HCT116 (cell line): ENCODE measurements at regions not wholly inside any gene's neighbourhood (a gene's known extent, or its start where the extent isn't known, plus 50 kb on each side); places are given as distances from the start of the nearest gene placed in this dataset.

Experiments
- ATAC-seq: fragments of 200-7000 bp; cut with Tn5 transposase; 2 replicates; pipeline ENCODE4 v1.9.1; 2020; ENCODE audit warnings: mild to moderate bottlenecking, moderate library complexity
- BruUV-seq: library from RNA; stranded (reverse); fragments of 400-500 nt; replicated peaks from 2 replicates; lab custom pipeline; 2021; lab: Mats Ljungman, UMichigan
- CTCF ChIA-PET: fragments of 300-600 bp; sonication (Branson Sonifier 250); formaldehyde crosslinking; loops from one replicate; lab custom pipeline; 2021; ENCODE audit warnings: antibody characterized with exemption; lab: Charles Lee
- POLR2A ChIA-PET: fragments of 300-600, 350-600 bp; sonication (Branson Sonifier 250); formaldehyde crosslinking; loops from one replicate; lab custom pipeline; 2021; ENCODE audit warnings: antibody characterized with exemption; lab: Charles Lee
- RAD21 ChIA-PET, 2 experiments: fragments of 300-600 bp; sonication (Branson Sonifier 250); formaldehyde crosslinking; loops; one replicate each; lab custom pipeline; 2023; ENCODE audit warnings: low total read pairs in 2 of 2; ENCODE audit not compliant: uncharacterized antibody in 2 of 2, unreplicated experiment in 2 of 2, low non-redundant PET in 1 of 2; lab: Charles Lee
- DNase-seq: peaks from one replicate; pipeline ENCODE4 v3.0.0-alpha.2; 2010; ENCODE audit warnings: low read depth, low spot score
- H2AFZ ChIP-seq: fragments of 200-600 bp; shearing (Covaris generic), sonication (generic); 2 replicates; pipeline ENCODE4 v1.6.1; 2017; ENCODE audit warnings: low read depth, mixed run types, mixed read lengths, antibody characterized with exemption, low read length; ENCODE audit not compliant: poor library complexity, severe bottlenecking
- H3K27ac ChIP-seq: 2 replicates; pipeline ENCODE4 v1.5.1; 2012; ENCODE audit warnings: low read depth, low read length
- H3K27me3 ChIP-seq: fragments of 200-600 bp; sonication (generic); 2 replicates; pipeline ENCODE4 v1.6.1; 2016; ENCODE audit warnings: mixed run types, low read length, mixed read lengths; ENCODE audit not compliant: insufficient read depth
- H3K36me3 ChIP-seq, 2 experiments: fragments of 200-500 bp in 1 of 2; fragments of 200-600 bp in 1 of 2; sonication (Bioruptor generic) in 1 of 2; sonication (generic) in 1 of 2; 2 replicates each; pipeline versions ENCODE4 v1.5.1 to v1.6.1; 2014 to 2016; ENCODE audit warnings: low read length in 2 of 2, inconsistent platforms in 1 of 2, mixed read lengths in 1 of 2, mixed run types in 1 of 2; ENCODE audit not compliant: insufficient read depth in 2 of 2, control insufficient read depth in 1 of 2
- H3K4me1 ChIP-seq, 2 experiments: fragments of 200-600 bp in 1 of 2; sonication (generic) in 1 of 2; 2 replicates each; pipeline versions ENCODE4 v1.5.1 to v1.6.1; 2012 to 2017; ENCODE audit warnings: low read length in 2 of 2, inconsistent platforms in 1 of 2, mild to moderate bottlenecking in 1 of 2, mixed read lengths in 1 of 2, mixed run types in 1 of 2, moderate library complexity in 1 of 2; ENCODE audit not compliant: insufficient read depth in 2 of 2, control insufficient read depth in 1 of 2
- H3K4me2 ChIP-seq: fragments of 200-600 bp; sonication (generic); 2 replicates; pipeline ENCODE4 v1.6.1; 2017; ENCODE audit warnings: mixed run types, low read length, mixed read lengths
- H3K4me3 ChIP-seq, 2 experiments: fragments of 200-600 bp in 1 of 2; sonication (generic) in 1 of 2; replicated peaks in 1 of 2; 2 replicates each; pipeline ENCODE4 v1.5.1; 2011 to 2016; ENCODE audit warnings: low read length in 2 of 2, control low read depth in 1 of 2, low read depth in 1 of 2, mild to moderate bottlenecking in 1 of 2, mixed read lengths in 1 of 2, mixed run types in 1 of 2
- H3K79me2 ChIP-seq: fragments of 200-600 bp; sonication (generic); 2 replicates; pipeline ENCODE4 v1.6.1; 2017; ENCODE audit warnings: mild to moderate bottlenecking, mixed run types, low read length, moderate library complexity, mixed read lengths; ENCODE audit not compliant: insufficient read depth
- H3K9ac ChIP-seq: fragments of 200-600 bp; sonication (generic); 2 replicates; pipeline ENCODE4 v1.6.1; 2016; ENCODE audit warnings: low read length, mixed read lengths
- H3K9me2 ChIP-seq: fragments of 200-600 bp; sonication (generic), shearing (Covaris generic); 2 replicates; pipeline ENCODE4 v1.6.1; 2017; ENCODE audit warnings: mixed run types, mild to moderate bottlenecking, moderate library complexity; ENCODE audit not compliant: insufficient read depth
- H3K9me3 ChIP-seq, 2 experiments: fragments of 200-500 bp in 1 of 2; fragments of 200-600 bp in 1 of 2; sonication (Bioruptor generic) in 1 of 2; sonication (generic) in 1 of 2; 2 replicates each; pipeline ENCODE4 v1.6.1; 2014 to 2017; ENCODE audit warnings: low read length in 2 of 2, mixed read lengths in 2 of 2, inconsistent platforms in 1 of 2, low read depth in 1 of 2, mild to moderate bottlenecking in 1 of 2, mixed run types in 1 of 2, moderate library complexity in 1 of 2; ENCODE audit not compliant: control insufficient read depth in 1 of 2, insufficient read depth in 1 of 2
- H4K20me1 ChIP-seq: fragments of 200-600 bp; sonication (generic), shearing (Covaris generic); 2 replicates; pipeline ENCODE4 v1.6.1; 2017; ENCODE audit warnings: mixed run types, mild to moderate bottlenecking, moderate library complexity; ENCODE audit not compliant: insufficient read depth
- CBX3 ChIP-seq: IDR thresholded peaks from 2 replicates; pipeline ENCODE4 v1.6.1; 2012; ENCODE audit warnings: low read depth
- CEBPB ChIP-seq: IDR thresholded peaks from 2 replicates; pipeline ENCODE4 v1.6.1; 2012; ENCODE audit warnings: low read depth
- EGR1 ChIP-seq: IDR thresholded peaks from 2 replicates; pipeline ENCODE4 v1.6.1; 2012; ENCODE audit warnings: low read depth
- ELF1 ChIP-seq: IDR thresholded peaks from 2 replicates; pipeline ENCODE4 v1.6.1; 2012; ENCODE audit warnings: low read depth, borderline replicate concordance
- EZH2 ChIP-seq: fragments of 200-600 bp; sonication (generic); IDR thresholded peaks from 2 replicates; pipeline ENCODE4 v1.6.1; 2017; ENCODE audit warnings: antibody characterized with exemption, mixed run types
- EZH2phosphoT487 ChIP-seq: fragments of 200-600 bp; IDR thresholded peaks from 2 replicates; pipeline ENCODE4 v1.6.1; 2018; ENCODE audit warnings: antibody characterized with exemption, borderline replicate concordance
- FOSL1 ChIP-seq: IDR thresholded peaks from 2 replicates; pipeline ENCODE4 v1.6.1; 2012; ENCODE audit warnings: low read depth
- JUND ChIP-seq: IDR thresholded peaks from 2 replicates; pipeline ENCODE4 v1.6.1; 2012
- POLR2A ChIP-seq: IDR thresholded peaks from 2 replicates; pipeline ENCODE4 v1.7.0; 2011; ENCODE audit warnings: borderline replicate concordance; ENCODE audit not compliant: insufficient read depth, insufficient read length; ENCODE audit errors: extremely low read depth
- POLR2AphosphoS5 ChIP-seq: IDR thresholded peaks from 2 replicates; pipeline ENCODE4 v1.6.1; 2011; ENCODE audit warnings: mild to moderate bottlenecking, low read depth, low read length, moderate library complexity
- RAD21 ChIP-seq: IDR thresholded peaks from 2 replicates; pipeline ENCODE4 v1.6.1; 2012; ENCODE audit warnings: low read depth, mild to moderate bottlenecking
- SIN3A ChIP-seq: IDR thresholded peaks from 2 replicates; pipeline ENCODE4 v1.6.1; 2012; ENCODE audit warnings: low read depth
- SRF ChIP-seq: IDR thresholded peaks from 2 replicates; pipeline ENCODE4 v1.6.1; 2012; ENCODE audit warnings: low read depth
- TCF7L2 ChIP-seq: IDR thresholded peaks from 2 replicates; pipeline ENCODE4 v1.7.0; 2011; ENCODE audit warnings: borderline replicate concordance, inconsistent platforms; ENCODE audit not compliant: insufficient read depth, insufficient read length; ENCODE audit errors: extremely low read depth
- YY1 ChIP-seq: IDR thresholded peaks from 2 replicates; pipeline ENCODE4 v1.6.1; 2011; ENCODE audit warnings: low read length, low read depth, moderate library complexity, mild to moderate bottlenecking; ENCODE audit not compliant: insufficient replicate concordance; ENCODE audit errors: extremely low read depth
- ZNF274 ChIP-seq: fragments of 200-500 bp; sonication (Bioruptor generic); IDR thresholded peaks from 2 replicates; pipeline ENCODE4 v1.6.1; 2014; ENCODE audit warnings: mild to moderate bottlenecking, low read depth, low read length, inconsistent platforms
- intact Hi-C: fragments of 100-400 bp; cut with micrococcal nuclease; formaldehyde crosslinking; loops from 2 replicates; pipeline ENCODE4 v1.10.0; 2022
- TF ChIP-seq, protein P1 (sequence below), 3 experiments: fragments of 200-600 bp in 1 of 3; sonication (generic) in 1 of 3; IDR thresholded peaks in 2 of 3; conservative IDR thresholded peaks in 1 of 3; 2 replicates each; pipeline ENCODE4 v1.5.1; 2012 to 2017; ENCODE audit warnings: low read depth in 2 of 3, low read length in 2 of 3, antibody characterized with exemption in 1 of 3, borderline replicate concordance in 1 of 3, control low read depth in 1 of 3, mild to moderate bottlenecking in 1 of 3, mixed read lengths in 1 of 3, mixed run types in 1 of 3, moderate library complexity in 1 of 3; ENCODE audit not compliant: insufficient read depth in 1 of 3
- TF ChIP-seq, protein P2 (sequence below): IDR thresholded peaks from 2 replicates; pipeline ENCODE4 v1.6.1; 2011; ENCODE audit warnings: mild to moderate bottlenecking, low read length, moderate library complexity; ENCODE audit not compliant: insufficient replicate concordance; ENCODE audit errors: extremely low read depth
- TF ChIP-seq, protein P3 (sequence below): IDR thresholded peaks from 2 replicates; pipeline ENCODE4 v1.6.1; 2012; ENCODE audit warnings: low read depth
- TF ChIP-seq, protein P4 (sequence below): IDR thresholded peaks from 2 replicates; pipeline ENCODE4 v1.6.1; 2012

DNA sequence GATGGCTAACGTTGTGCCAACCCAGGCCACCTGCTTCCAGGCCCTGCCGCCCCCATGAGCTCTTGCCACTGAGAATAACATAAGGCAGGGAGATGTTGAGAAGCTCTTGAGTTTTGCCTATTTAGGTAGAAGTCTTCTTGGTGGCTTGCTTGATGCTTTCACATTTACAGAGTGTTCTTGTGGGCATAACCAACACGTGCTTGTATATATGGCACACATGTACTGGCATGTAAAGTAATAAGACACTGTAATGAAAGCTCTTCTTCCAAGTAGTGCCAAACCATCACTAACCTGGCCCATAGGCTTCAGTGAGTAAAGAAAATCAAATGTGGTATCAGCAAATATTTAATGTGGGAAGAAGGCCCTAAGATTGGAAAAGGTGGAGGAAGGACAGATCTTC, 146.9 kb upstream of the CITED2 start:
- Histone ChIP-seq H3K4me2 (no peak overlapping the region), H3K9ac (no peak overlapping the region), H3K4me1 (peaks cover 2 to 7% of the 10 kb centered on the region in 2 experiments; a peak in 3 of 4 replicates), H3K9me3 (no peaks in the 10 kb centered on the region), H3K36me3 (no peaks in the 10 kb centered on the region), H3K27ac (no peak overlapping the region), H3K79me2 (no peaks in the 10 kb centered on the region), H3K27me3 (no peaks in the 10 kb centered on the region), H2AFZ (no peak overlapping the region), H3K4me3 (no peak overlapping the region), H3K9me2 (no peaks in the 10 kb centered on the region), H4K20me1 (no peaks in the 10 kb centered on the region)
- TF ChIP-seq POLR2AphosphoS5 (no peak), CEBPB (no peak), EZH2 (no peak), POLR2A (no peak), ELF1 (no peak), JUND (no peak), RAD21 (no peak), FOSL1 (no peak), CBX3 (no peak), TCF7L2 (no peak), EGR1 (no peak), SRF (no peak), SIN3A (no peak), ZNF274 (no peak), EZH2phosphoT487 (no peak), YY1 (no peak)
- TF ChIP-seq, protein P1, sequence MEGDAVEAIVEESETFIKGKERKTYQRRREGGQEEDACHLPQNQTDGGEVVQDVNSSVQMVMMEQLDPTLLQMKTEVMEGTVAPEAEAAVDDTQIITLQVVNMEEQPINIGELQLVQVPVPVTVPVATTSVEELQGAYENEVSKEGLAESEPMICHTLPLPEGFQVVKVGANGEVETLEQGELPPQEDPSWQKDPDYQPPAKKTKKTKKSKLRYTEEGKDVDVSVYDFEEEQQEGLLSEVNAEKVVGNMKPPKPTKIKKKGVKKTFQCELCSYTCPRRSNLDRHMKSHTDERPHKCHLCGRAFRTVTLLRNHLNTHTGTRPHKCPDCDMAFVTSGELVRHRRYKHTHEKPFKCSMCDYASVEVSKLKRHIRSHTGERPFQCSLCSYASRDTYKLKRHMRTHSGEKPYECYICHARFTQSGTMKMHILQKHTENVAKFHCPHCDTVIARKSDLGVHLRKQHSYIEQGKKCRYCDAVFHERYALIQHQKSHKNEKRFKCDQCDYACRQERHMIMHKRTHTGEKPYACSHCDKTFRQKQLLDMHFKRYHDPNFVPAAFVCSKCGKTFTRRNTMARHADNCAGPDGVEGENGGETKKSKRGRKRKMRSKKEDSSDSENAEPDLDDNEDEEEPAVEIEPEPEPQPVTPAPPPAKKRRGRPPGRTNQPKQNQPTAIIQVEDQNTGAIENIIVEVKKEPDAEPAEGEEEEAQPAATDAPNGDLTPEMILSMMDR (IDR thresholded peaks at IDR 0.05 in 2 of 3, conservative IDR thresholded peaks at IDR 0.05 in 1 of 3; ENCODE audit: borderline replicate concordance in 1 of 3, insufficient read depth in 1 of 3, low read depth in 2 of 3, low read length in 2 of 3) = no peak
- TF ChIP-seq, protein P2, sequence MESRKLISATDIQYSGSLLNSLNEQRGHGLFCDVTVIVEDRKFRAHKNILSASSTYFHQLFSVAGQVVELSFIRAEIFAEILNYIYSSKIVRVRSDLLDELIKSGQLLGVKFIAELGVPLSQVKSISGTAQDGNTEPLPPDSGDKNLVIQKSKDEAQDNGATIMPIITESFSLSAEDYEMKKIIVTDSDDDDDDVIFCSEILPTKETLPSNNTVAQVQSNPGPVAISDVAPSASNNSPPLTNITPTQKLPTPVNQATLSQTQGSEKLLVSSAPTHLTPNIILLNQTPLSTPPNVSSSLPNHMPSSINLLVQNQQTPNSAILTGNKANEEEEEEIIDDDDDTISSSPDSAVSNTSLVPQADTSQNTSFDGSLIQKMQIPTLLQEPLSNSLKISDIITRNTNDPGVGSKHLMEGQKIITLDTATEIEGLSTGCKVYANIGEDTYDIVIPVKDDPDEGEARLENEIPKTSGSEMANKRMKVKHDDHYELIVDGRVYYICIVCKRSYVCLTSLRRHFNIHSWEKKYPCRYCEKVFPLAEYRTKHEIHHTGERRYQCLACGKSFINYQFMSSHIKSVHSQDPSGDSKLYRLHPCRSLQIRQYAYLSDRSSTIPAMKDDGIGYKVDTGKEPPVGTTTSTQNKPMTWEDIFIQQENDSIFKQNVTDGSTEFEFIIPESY = no peak
- TF ChIP-seq, protein P3, sequence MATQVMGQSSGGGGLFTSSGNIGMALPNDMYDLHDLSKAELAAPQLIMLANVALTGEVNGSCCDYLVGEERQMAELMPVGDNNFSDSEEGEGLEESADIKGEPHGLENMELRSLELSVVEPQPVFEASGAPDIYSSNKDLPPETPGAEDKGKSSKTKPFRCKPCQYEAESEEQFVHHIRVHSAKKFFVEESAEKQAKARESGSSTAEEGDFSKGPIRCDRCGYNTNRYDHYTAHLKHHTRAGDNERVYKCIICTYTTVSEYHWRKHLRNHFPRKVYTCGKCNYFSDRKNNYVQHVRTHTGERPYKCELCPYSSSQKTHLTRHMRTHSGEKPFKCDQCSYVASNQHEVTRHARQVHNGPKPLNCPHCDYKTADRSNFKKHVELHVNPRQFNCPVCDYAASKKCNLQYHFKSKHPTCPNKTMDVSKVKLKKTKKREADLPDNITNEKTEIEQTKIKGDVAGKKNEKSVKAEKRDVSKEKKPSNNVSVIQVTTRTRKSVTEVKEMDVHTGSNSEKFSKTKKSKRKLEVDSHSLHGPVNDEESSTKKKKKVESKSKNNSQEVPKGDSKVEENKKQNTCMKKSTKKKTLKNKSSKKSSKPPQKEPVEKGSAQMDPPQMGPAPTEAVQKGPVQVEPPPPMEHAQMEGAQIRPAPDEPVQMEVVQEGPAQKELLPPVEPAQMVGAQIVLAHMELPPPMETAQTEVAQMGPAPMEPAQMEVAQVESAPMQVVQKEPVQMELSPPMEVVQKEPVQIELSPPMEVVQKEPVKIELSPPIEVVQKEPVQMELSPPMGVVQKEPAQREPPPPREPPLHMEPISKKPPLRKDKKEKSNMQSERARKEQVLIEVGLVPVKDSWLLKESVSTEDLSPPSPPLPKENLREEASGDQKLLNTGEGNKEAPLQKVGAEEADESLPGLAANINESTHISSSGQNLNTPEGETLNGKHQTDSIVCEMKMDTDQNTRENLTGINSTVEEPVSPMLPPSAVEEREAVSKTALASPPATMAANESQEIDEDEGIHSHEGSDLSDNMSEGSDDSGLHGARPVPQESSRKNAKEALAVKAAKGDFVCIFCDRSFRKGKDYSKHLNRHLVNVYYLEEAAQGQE = no peak
- TF ChIP-seq, protein P4, sequence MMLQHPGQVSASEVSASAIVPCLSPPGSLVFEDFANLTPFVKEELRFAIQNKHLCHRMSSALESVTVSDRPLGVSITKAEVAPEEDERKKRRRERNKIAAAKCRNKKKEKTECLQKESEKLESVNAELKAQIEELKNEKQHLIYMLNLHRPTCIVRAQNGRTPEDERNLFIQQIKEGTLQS = no peak
- DNase-seq (no peak), ATAC-seq (no peak)
- ChIA-PET RAD21 (no interaction called here), POLR2A (no interaction called here), CTCF (no interaction called here)
- no TSS peak for BruUV-seq
- intact Hi-C loops = no loop called here
